ENCODE measurements at regions not wholly inside any gene's neighbourhood (a gene's known extent, or its start where the extent isn't known, plus 50 kb on each side); places are given as distances from the start of the nearest gene placed in this dataset.
"Not testable (repeated sequence)": the region's sequence is repeated elsewhere in the genome, so short reads cannot be mapped to it uniquely, and the experiment has no call there.

DNA sequence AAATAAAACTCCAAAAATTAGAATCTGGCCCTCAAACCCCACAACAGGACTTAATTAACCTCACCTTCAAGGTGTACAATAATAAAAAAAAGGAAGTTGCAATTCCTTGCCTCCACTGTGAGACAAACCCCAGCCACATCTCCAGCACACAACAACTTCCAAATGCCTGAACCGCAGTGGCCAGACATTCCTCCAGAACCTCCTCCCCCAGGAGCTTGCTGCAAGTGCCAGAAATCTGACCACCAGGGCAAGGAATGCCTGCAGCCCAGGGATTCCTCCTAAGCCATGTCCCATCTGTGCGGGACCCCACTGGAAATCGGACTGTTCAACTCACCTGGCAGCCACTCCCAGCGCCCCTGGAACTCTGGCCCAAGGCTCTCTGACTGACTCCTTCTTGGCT is 519.0 kb downstream of the IRS2 start:
- H3K4me3 Mint-ChIP-seq; H3K27ac ChIP-seq (ENCODE audit: low read depth, low read length); H3K27me3 Mint-ChIP-seq; intact Hi-C loops (cut with micrococcal nuclease); H3K4me1 ChIP-seq (ENCODE audit: insufficient read depth, low read length); H3K4me3 ChIP-seq (ENCODE audit: low read length in 2 of 2); H3K36me3 ChIP-seq (ENCODE audit: insufficient read depth, low read length); DNase-seq; POLR2A ChIA-PET (ENCODE audit: partially characterized antibody); H3K4me1 Mint-ChIP-seq; H3K27me3 ChIP-seq (ENCODE audit: insufficient read depth, low read length); H3K9me3 ChIP-seq (ENCODE audit: control insufficient read depth in 1 of 2, low read length in 2 of 2); CTCF ChIA-PET (ENCODE audit: partially characterized antibody); H3K9me3 Mint-ChIP-seq; H3K36me3 Mint-ChIP-seq; H3K27ac Mint-ChIP-seq: not testable (repeated sequence)

- H3K36me3 Mint-ChIP-seq; CTCF ChIA-PET (ENCODE audit: partially characterized antibody); H3K4me1 Mint-ChIP-seq; H3K27ac Mint-ChIP-seq; intact Hi-C loops (cut with micrococcal nuclease); H3K36me3 ChIP-seq (ENCODE audit: insufficient read depth, low read length); H3K4me3 Mint-ChIP-seq; H3K4me3 ChIP-seq (ENCODE audit: low read length in 2 of 2); H3K9me3 ChIP-seq (ENCODE audit: control insufficient read depth in 1 of 2, low read length in 2 of 2); H3K27me3 ChIP-seq (ENCODE audit: insufficient read depth, low read length); POLR2A ChIA-PET (ENCODE audit: partially characterized antibody); H3K27me3 Mint-ChIP-seq; H3K9me3 Mint-ChIP-seq; H3K4me1 ChIP-seq (ENCODE audit: insufficient read depth, low read length); H3K27ac ChIP-seq (ENCODE audit: low read depth, low read length); DNase-seq: not testable (repeated sequence)
These were observed 521.0 kb downstream of the IRS2 start for GRCh38 chr13:109265438-109265742.

DNA sequence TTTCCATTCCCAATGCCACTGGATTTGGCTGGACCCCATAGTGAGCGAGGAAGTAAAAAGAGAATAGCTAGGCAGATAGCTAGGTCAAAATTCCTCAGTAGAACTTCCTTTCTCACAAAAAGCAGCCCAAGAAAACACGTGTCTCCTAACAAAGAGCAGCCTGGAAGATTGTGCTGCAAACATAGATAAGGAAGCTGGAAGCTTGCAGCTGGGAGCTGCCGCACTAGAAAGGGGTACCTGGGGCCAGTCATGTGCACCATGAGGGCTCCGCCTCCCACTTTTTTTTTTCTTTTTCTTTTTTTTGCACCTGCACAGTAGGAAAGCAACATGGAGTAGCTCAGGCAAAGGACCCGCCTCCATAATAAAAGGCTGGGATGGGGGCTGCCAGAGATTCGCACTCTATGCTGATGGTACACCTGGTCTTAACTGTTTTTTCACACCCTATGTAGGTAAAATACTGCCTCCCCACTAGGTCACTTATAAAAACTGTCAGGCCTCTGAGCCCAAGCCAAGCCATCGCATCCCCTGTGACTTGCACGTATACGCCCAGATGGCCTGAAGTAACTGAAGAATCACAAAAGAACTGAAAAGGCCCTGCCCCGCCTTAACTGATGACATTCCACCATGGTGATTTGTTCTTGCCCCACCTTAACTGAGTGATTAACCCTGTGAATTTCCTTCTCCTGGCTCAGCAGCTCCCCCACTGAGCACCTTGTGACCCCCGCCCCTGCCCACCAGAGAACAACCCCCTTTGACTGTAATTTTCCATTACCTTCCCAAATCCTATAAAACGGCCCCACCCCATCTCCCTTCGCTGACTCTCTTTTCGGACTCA is 521.6 kb downstream of the IRS2 start:
- H3K4me3 ChIP-seq (ENCODE audit: low read length in 2 of 2); POLR2A ChIA-PET (ENCODE audit: partially characterized antibody); CTCF ChIA-PET (ENCODE audit: partially characterized antibody); H3K9me3 Mint-ChIP-seq; H3K4me1 ChIP-seq (ENCODE audit: insufficient read depth, low read length); H3K36me3 ChIP-seq (ENCODE audit: insufficient read depth, low read length); H3K27me3 ChIP-seq (ENCODE audit: insufficient read depth, low read length); H3K27ac ChIP-seq (ENCODE audit: low read depth, low read length); H3K27me3 Mint-ChIP-seq; H3K9me3 ChIP-seq (ENCODE audit: control insufficient read depth in 1 of 2, low read length in 2 of 2); H3K36me3 Mint-ChIP-seq; intact Hi-C loops (cut with micrococcal nuclease); H3K4me3 Mint-ChIP-seq; DNase-seq; H3K4me1 Mint-ChIP-seq: not testable (repeated sequence)
- H3K27ac Mint-ChIP-seq: peak overlapping the region in 1 of 7 donors; percentile 30

- DNase-seq; H3K27me3 ChIP-seq (ENCODE audit: insufficient read depth, low read length); intact Hi-C loops (cut with micrococcal nuclease); H3K9me3 ChIP-seq (ENCODE audit: control insufficient read depth in 1 of 2, low read length in 2 of 2); H3K4me3 Mint-ChIP-seq; H3K36me3 Mint-ChIP-seq; H3K4me1 Mint-ChIP-seq; POLR2A ChIA-PET (ENCODE audit: partially characterized antibody); H3K36me3 ChIP-seq (ENCODE audit: insufficient read depth, low read length); H3K4me1 ChIP-seq (ENCODE audit: insufficient read depth, low read length); H3K27ac ChIP-seq (ENCODE audit: low read depth, low read length); H3K27me3 Mint-ChIP-seq; CTCF ChIA-PET (ENCODE audit: partially characterized antibody); H3K4me3 ChIP-seq (ENCODE audit: low read length in 2 of 2); H3K27ac Mint-ChIP-seq: not testable (repeated sequence)
- H3K9me3 Mint-ChIP-seq: peaks cover 0 to 16% (median 7%) of the 10 kb centered on the region in 8 donors
These were observed 528.6 kb downstream of the IRS2 start for GRCh38 chr13:109257761-109258157.

All from CD4-positive, alpha-beta memory T cell (primary cell).